ENCODE measurements at regions not wholly inside any gene's neighbourhood (a gene's known extent, or its start where the extent isn't known, plus 50 kb on each side); places are given as distances from the start of the nearest gene placed in this dataset.

DNA sequence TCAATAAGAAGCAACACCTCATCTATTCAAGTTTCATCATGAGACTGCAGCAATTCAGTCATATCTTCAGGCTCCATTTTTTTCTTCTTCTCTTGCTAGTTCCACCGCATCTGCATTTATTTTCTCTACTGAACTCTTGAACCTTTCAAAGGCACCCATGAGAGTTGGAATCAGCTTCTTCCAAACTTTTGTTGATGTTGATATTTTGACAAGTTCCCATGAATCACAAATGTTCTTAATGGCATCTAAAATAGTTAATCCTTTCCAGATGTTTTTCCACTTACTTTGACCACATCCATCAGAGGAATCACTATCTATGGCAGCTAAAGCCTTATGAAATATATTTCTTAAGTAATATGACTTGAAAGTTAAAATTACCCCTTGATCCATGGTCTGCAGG lies 434.3 kb downstream of the GPATCH2 start:
- no peak for DNase-seq

DNA sequence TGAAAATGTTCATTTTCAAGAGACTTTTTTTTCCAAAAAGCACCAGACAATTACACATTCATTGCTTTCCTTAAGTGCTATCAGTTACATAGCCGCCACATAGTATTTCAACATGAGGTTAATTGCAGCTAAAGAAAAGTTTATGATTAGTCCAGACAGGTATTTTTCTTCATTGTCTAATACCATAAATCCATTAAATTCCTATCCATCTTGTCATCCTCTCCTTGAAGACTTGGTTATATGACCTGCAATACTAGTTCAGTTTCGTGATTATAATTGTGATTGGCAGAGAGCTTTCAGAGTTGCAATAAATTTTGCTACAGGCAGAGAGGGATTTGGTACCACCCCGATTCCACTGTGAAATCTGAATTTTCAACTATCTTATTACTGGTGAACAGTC lies 437.7 kb downstream of the GPATCH2 start:
- no peak for DNase-seq

DNA sequence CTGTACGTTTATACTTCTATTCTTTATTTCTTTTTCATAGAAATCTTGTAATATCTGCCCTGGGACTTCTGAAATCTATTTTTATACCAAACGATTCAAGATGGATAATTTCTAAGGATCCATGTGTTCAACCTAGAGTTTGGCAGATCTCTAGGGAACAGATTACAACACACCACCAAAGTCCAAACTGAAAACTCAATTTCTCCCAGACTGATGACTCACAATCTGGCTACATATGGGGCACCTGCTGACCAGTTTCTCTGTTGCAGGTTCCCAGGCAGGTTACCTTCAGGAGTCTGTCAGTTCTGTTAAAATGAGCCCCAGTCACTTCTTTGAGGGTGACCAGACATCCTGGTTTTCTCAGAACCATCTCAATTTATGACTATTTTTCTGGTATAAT lies 439.4 kb downstream of the GPATCH2 start:
- no peak for DNase-seq

DNA sequence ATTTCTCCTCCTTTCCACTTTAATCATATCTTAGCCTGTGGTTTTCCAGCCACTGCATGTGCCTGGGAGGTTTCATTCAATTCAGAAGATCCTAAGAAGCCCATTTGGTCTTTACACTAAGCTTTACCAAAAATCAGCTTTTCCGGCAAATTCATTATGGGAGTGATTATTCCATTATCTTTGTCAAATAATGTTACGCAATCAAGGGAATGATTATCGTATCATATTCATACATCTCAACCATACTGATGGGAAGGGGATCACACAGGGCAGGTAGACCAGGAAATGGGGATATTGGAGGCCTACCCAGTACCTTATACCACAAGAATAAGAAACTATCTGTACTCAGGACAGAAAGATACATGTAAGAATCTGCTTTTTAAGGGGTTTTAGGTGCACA lies 440.5 kb downstream of the GPATCH2 start:
- DNase-seq: no peak

DNA sequence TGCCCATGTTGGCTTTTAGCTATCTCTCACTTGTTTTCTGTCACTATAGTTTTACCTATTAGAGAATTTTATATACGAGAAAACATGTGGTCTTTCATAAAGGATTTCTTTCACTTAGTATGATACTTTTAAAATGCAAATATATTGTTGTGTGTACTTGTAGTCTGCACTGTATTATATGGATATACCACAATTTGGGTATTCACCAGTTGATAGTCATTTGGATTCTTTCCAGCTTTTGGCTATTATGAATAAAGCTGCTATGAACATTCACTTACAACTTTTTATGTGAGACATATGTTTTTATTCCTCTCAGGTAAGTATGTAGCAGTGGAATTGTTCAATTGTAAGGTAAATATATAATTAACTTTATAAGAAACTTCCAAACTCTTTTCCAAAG lies 441.5 kb downstream of the GPATCH2 start:
- no peak for DNase-seq

DNA sequence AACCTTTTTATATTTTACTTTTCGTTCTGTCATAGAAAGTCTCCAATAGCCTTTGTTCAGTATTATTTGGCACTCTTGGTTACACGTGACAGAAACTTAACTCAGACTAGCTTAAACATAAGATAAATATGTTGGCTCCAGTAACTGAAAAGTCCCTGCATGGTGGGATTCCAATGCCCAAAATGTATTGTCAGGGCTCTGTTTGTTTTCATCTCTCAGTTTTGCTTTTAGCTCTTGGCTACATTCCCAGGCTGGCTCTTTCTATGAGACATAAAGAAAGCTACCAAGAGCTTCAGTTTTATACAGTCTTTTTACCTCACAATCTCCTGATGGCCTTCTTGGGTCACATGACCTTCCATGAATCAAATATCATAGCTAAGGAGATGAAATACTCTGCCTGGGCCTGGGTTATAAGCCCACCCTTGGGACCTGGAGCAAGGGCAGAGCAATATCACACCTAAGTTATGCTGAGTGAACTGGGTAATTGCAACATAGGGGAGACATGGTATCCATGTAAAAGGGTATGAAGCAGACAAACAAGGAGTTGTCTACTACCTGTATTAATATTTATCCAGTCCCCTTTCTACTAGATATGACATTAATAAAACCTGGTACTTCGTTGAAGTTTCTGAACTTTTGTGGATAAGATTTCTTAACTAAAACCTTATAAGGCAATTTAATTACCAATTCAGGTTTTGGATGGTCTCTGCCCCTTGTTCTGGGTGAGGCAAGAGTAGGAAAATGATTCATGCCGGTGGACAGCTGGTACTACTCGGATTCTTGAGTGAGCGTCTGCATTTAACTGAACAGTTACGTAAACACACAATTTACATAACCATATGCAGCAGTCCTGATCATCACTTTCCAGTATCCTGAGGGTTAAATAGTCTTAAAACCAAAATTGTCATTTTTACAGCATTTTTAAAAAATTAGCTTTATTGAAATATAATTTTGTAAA lies 442.3 kb downstream of the GPATCH2 start:
- no peak for DNase-seq

DNA sequence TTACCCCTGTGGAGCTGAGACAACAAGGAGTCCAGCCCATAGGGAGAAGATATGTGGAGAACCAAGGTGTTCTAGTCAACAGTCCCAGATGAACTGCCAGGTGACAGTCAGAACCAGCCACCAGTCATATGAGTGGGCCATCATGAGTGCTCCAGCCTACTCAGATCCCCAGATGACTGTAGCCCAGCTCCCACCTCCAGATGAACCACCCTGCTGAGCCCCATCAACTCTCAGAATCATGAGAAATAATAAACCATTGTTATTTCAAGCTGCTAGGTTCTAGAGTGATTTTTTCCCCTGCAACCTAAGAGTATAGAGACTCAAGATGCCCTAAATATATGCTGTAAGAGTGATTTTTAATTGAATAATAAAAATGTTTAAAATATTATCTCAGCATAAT lies 444.2 kb downstream of the GPATCH2 start:
- no peak for DNase-seq

DNA sequence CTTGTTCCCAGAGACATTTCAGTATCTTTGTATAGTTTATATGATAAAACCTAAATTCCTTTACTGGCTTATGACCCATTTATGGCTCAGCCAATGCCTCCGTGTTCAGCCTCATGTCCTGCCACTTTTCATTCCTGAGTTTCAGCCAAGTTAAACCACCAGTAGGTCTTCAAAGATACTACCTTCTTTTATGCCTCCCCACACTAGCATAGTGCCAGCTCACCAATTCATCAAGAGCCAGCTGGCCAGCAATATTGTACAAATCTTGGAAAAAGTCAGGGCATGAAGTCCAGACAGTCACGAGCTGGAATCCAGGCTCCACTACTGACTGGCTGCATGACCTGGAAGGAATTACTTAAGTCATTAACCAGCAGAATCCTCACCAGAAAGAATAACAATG lies 446.0 kb downstream of the GPATCH2 start:
- no peak for DNase-seq

DNA sequence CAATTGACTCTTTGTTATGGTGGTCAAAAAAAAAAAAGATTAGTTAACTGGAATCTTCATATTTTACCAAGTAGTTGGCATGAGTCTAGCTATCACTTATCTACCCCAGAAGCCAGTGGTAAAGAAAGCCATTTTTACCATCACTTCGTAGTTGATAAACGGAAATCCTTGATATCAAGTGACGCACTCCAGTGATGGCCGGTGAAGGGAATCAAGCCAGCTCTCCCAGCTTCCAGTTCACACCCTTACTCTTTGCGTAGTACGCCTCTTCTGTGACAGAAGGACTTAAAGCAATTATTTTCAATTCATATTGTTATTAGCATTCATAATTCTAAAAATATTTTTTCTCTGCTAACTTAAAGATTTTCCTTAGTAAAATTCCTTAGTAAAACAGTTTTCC lies 447.9 kb downstream of the GPATCH2 start:
- no peak for DNase-seq

DNA sequence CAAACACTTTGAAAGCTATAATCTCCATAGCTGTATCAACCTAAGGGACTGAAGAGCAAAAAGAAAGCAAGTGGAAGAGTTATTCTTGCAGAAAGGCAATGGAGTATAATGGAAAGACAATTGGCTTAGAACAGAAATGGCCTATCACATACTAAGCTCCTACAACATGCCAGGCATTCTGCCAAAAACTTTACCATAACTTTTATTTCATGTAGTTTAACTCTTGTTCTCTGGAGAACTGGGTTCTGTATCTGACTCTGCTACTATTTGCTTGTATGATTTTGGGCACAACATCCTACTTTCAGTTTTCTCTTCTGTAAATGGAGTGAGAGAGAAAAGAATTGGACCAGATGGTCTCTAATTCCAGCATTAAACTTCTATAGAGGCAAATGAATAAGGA lies 449.1 kb downstream of the GPATCH2 start:
- DNase-seq: no peak

DNA sequence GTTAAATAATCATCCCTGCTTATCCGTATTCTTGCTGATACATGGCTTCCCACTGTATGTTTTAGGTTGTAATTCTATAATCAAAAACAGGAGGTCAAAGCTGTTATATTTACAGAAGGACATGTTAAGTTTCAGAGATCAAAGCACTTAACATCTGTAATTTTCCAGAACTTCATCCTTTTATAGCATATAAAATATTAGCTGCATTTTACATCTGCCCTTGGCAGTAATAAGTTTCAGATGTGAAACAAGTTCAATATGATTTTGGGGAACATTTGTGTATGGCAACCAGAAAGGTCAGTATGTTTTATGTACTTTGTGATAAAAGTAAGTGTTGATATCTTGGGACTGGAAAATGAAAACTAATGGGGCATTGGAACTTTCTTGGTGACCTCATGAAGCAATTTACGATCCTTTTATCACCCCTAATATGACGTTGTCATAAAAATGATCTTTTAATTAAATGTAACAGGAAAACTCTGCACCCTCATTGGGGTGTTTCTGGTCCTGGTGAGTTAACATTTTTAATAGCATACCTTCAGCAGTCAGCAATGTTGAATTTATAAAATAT lies 449.6 kb downstream of the GPATCH2 start:
- DNase-seq: no peak

DNA sequence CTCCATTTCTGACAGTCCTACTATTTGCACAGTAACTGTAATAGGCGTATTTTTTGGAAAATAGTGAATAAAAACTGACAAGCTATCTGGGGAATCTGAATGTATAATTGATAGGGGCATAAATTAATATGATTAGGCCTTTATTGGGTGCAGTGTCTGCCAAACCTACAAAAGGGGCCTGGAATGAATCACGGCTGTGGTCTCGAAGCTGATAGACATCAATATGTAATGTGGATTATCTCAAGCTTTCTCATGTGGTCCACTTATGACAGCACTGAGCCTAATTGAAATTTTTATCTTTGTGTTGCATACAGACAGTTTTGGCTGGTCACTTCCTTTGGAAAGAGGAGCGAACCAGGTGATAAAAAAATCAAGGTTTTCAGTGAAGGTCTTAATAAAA lies 450.4 kb downstream of the GPATCH2 start:
- no peak for DNase-seq

DNA sequence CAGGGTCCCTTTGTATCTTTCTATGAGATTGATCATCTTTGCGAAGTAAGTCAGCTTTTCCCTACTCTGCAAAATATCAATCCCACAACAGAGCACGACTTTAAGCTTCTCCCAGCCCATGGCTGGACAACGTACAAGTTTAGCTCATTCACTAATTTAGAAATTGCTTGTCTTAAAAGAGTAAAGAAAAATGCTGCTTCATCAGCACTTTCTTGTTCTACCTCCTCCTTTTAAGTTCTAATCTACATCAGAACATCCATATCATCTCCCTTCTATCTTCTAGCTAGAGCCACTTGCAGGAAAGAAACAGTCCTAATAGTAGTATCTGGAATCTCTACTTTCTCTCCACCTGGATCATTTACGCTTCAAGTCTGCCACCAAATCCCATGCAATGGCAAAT lies 441.2 kb upstream of the ESRRG start:
- no peak for DNase-seq

DNA sequence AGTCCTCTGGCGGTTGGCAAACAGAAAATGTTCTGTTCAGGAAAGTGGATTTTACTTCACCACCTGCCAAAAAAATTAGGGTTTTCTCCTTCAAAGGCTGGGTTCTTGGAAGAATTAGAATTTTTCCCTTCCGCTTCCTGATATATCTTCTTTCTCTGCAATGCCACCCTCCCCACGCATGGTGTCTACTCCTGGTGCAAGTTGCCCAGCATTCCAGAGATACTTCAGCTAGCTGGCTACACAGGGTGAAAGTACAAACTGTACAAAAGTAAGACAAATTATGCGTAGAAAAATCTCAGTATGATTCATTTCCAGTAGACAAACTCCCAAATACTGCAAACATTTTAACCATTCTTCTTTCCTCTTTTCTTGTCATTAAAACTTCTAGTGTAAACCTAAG lies 430.1 kb upstream of the ESRRG start:
- no peak for DNase-seq

DNA sequence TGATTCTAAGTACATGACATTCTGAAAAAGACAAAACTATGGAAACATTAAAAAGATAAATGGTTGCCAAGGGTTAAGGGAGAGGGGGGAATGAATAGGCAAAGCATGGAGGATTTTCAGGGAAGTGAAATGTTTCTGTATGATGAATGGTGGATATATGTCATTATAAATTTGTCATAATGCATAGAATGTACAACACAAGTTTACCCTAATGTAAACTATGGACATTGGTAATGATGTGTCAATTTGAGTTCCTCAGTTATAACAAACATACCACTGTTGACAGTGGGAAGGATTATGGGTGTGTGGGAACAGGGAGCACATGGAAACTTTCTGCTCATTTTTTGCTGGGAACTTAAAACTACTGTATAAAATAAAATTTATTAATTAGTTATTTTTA lies 427.1 kb upstream of the ESRRG start:
- no peak for DNase-seq

DNA sequence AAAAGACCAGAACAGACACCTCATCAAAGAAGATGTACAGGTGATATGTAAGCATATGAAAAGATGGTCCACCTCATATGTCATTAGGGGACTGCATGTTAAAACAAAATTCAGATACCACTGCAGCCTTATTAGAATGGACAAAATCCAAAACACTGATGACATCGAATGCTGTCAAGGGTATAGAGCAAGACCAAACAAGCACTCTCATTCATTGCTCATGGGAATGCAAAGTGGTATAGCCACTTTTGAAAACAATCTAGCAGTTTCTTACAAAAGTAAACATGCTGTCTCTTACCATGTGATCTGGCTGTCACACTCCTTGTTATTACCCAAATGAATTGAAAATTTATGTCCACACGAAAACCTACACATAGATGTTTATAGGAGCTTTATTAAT lies 426.6 kb upstream of the ESRRG start:
- DNase-seq: no peak

DNA sequence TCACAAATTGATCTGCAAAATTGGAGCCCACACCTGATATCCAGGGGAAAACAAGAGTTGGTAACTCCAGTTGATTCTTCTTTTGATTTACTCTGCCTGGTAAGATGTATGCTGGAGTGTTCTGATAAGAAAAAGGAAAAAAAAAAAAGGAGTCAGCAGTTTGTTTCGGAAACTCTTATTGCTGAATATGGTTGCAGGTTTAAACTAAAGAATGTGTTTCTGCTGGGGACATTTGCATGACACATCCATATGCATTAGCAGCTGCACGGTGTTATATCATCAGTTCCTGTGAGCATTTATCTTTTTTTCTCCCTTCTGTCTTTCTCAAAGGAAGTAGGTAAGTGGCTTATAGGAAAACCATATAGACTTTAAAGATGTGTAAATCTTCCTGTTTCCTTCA lies 418.5 kb upstream of the ESRRG start:
- DNase-seq: no peak

DNA sequence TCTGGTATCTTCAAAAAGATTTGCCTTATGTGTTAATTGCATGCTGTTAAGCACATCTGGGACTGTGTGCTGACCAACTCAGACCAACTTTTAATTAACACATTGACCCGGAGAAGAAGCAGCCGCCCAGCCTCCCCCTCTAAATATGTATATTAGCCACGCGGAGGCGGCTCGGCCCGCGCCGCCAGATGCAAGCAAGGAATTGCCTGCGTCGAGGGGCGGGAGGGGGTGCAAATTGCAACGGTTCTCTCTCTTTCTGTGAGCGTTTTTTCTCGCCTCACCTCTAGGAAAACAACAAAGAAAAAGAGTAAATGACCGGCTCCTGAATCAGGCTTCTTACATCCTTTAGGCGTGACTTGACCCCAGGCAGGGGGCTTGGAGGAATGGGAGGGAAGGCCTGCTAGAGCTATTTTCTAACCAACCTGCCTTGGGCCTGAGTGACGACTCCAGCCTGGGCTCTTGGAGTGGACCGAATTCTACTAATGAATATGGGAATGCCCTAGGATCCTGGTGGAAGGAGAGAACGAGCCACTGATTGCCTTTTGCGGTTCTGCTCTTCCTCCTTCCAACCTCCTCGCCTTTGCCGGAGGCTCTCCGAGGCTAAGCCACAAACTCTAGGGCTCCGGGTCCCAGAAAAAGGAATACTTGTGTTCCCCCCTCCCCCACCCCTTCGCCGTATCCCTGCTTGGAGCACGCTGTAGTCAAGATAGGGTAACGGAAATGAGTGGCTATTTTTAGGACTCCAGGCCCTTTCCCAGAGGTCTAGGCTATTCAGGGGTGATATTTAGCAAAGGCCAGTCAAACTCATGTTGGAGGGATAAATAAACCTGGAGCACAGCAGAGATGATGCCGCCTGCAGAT lies 417.0 kb upstream of the ESRRG start:
- DNase-seq: no peak

DNA sequence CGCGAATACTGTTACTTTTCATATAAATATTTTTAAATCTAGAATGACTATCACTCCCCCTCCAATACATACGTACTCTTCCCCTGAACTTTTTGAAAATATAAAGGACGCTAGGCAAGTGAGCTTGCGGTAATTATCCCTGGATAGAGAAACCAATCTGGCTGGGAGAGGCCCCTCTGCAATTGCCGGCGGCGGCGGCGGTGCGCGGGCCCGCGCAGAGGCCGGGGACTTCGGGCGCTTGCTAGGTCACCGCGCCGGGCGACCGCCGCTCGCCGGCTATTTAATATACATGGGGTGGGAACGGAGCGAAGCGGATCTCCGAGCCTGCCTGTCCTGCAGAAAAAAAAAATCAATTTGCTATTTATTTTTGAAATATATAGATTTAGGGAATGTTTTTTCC lies 416.3 kb upstream of the ESRRG start:
- DNase-seq: no peak

DNA sequence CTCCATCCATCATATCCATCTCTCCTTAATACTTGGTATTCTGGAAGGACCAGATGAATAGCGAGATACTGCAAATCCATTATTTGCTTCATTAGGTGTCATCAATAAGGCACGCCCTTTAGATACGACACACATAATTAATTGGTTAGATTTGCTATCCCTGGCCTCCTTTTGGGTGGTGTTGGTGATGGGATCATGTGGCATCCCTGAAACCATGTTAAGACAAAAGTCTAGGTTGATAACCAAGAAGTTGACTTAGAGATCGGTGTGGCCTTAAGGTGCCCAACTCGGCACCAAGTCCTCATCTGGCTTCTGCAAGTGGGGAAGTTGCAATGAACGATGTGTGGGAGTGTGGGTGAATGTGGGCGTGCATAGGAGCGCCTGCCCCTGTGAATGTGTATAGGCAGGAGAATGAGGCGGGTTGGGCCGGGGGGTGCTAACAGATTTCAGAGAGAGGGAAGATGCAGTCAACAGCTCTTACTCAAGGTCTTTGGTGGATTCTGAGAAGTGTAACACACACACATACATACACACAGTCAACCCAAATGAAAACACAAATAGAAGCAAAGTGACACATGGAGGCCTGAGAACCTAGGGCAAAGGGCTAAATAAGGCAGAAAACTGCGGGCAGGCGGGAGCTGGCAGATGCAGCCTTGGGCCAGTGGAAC lies 415.7 kb upstream of the ESRRG start:
- no peak for DNase-seq

DNA sequence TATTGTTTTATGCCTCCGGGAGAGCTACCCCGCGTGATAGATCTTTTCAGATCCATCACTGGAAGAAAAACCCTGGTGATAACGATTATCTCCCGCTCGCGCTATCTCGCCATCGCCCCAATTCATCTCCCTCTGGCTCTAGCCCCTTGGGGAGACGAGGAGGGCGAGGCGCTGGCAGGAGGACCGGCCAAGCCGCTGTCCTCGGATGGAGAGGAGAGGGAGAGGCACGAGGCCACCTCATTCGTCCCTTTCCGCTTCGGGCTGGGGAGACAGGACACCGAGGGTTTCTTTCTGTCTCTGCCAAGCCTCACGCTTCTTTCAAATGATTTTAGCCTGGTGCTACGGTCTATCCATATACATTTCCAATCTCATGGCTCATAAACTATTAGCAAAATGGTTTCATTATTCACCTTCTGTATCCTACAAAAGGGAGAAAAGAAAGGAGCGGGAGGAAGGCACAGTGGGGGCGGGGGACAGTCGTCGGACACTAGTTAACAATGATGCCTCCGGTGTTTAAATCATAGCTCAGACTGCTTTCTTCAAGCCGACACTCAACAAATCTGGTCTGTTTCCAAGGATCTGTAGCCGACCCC lies 415.0 kb upstream of the ESRRG start:
- DNase-seq: no peak

DNA sequence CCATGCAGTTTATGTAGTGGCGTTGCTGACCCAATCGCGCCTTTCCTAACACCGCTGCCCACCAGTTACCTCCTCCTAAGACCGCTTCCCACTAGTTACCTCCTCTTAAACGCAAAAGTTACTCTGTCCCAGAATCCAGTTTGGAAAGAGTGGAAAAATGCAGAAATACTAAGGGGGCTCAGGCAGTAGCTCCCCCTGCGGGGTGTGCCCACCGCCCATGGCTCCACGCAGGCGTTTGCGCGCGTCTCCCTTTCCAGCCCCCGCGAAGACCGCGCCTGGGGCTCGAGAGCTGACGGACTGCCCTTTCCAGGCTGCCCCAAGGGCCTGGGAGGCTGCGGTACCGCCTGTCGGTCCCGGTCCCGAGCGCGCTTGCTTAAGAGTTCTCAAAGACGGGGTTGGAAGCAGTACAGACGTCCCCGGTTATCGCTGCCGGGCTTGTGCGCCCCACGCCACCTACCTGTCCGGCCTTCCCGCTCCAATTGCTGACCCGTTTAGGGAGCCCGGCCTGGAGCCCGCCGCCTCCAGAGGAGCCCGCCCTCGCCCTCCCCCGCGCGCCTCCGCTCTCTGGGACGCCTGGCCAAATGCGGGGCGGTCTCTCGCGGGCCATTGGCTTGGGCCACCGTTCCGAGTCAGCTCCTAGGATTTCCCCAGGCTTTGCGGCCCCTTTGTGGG lies 414.1 kb upstream of the ESRRG start:
- DNase-seq: no peak
